ENCODE measurements at regions not wholly inside any gene's neighbourhood (a gene's known extent, or its start where the extent isn't known, plus 50 kb on each side); places are given as distances from the start of the nearest gene placed in this dataset.
"Not testable (repeated sequence)": the region's sequence is repeated elsewhere in the genome, so short reads cannot be mapped to it uniquely, and the experiment has no call there.

- no peak for DNase-seq (ENCODE audit: low read depth)
Observed at GRCh38 chr18:10245031-10245845, 209.2 kb upstream of the APCDD1 start.

GRCh38 chr18:10245846-10246175 is 208.6 kb upstream of the APCDD1 start:
- DNase-seq (ENCODE audit: low read depth): no peak

DNA sequence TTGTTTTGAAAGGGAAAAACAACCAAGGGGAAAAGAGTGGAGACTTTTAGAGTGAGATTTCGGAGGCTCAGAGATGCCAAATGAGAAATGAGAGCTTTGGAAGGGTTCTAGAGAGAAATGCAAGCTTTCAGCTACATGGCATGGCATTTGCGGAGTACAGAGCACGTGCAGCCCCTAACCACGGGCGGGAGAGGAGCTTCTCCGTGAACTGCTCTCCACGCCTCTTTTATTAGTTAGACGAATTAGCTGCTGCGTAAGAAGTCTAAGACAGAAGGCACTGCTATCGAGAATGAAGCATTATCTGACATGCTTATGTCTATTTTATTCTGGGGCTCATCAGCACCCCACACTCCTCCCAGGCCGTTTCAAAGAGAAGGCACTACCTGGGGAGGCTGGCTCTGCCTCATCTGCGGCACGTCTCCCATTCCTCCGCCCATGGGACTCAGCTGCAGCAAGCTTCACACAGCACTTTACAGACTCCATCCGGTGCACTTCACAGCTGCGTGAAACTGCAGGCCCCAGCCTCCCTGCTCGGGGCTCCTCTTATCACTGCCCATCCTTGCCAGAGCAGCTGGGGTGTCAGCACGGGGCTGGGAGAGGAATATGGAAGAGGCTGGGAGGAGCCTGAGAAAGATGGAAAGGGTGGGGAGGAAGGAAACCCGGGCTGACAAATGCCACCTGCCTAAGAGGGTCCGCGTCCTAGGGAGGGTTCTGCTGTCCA is 207.3 kb upstream of the APCDD1 start:
- no peak for DNase-seq (ENCODE audit: low read depth)

- DNase-seq (ENCODE audit: low read depth): no peak
Observed at GRCh38 chr18:10247742-10248082, 206.7 kb upstream of the APCDD1 start.

DNA sequence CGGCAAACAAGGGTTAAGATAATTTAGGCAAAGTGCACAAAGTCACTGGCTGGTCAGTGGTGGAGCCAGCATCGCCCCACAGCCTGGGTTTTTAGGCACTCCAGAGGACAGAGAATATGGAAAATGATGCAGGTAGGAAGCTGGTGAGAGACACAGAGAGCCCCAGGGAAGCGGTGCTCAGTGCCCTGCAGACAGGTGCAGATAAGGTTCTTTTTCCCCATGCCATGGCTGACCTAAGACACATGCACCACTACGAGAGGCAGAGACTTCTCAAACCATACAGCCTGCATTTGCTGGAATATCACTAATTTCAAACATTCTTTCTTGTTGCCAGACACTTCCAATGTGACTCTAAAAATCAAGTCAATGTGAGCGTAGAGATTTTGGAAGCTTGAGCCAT is 205.7 kb upstream of the APCDD1 start:
- DNase-seq (ENCODE audit: low read depth): no peak

DNA sequence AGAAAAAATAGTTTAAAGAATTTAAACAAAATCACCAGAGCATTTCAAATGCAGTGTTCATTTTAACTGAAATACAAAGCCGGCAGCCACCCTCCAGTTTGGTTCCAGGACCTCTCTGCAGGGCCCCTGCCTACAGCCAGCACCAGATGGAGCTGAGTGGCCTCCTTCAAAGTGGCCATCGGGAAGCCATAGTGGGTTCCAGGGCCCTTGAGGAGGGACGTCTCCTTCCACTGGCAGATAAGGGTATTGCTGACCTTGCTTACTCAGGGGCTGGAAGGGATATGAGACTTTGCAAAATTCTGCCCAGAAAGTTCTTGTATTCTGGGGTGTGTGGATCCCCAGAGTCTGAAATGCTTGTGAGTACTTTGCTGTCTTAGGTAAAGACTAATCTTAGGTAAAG is 205.2 kb upstream of the APCDD1 start:
- peak; percentile 9 for DNase-seq (ENCODE audit: low read depth)

DNA sequence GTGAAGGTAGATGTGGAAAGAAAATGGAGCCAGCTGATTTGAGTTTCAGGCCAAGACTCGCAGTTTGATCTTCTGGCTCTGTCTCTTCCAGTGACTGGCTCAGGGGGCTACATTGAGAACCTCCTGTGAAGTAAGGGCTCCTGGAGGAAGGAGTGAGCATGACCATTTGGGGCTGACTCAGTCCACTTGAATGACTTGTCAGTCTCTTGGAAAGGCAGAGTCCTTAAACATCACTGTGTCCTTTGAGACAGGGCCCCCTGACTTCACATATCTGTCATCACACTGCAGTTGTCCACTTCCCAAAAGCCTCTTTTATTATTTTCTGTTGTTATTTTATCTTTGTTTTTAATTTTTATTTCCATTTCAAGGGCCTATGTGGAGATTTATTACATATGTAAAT is 204.6 kb upstream of the APCDD1 start:
- peak; percentile 11 for DNase-seq (ENCODE audit: low read depth)

DNA sequence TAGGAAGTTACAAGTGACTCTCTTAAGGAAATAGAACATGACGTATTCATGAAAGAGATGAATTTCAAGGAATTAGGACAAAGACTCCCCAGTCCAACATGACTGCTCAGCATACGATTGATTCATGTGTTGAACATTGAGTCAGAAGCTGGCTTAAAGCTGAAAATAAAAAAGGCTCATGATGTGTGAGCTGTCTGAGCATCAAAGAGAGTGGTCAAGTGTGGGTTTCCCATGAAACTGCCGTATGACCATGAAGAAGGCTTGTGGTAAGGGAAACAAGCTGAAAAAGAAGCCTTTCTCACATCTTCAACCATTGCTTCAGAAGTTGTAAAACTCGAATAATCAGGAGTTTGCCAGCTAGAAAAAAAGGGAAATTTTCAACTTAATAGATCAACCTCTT is 201.9 kb upstream of the APCDD1 start:
- no peak for DNase-seq (ENCODE audit: low read depth)

DNA sequence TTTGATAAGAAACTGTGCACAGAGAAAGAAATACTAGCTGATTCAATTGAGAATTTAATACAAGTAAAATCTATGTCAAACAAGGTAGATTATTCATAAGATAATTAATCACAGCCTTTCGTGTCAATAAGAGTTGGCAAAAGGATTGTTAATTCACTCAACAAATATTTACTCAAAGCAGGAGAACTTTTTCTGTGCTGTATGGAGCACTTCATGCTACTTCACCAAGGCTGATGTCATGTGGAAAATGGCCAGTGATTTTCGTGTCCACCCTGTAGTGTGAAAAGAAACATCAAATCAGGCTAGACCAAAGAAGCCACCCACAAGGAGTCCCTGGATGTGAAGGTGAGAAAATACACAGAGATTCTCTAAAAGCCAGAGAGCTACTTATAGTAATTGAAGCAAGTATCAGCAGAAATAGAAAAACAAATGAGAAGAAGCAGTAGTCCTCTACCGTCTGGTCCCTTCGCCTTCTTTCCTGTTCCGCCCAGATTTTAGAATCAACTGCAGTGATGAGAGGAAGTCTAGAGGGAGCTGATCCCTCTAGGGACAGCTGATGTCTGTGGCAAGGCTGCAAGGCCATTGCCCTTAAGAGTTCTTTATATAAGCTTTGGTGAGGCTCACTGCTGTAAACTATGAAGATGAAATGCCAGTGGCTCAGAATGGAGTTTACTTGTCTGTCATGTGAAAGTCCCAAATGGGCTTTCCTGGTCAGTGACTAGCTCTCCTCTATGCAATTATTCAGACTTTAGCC is 201.3 kb upstream of the APCDD1 start:
- no peak for DNase-seq (ENCODE audit: low read depth)

DNA sequence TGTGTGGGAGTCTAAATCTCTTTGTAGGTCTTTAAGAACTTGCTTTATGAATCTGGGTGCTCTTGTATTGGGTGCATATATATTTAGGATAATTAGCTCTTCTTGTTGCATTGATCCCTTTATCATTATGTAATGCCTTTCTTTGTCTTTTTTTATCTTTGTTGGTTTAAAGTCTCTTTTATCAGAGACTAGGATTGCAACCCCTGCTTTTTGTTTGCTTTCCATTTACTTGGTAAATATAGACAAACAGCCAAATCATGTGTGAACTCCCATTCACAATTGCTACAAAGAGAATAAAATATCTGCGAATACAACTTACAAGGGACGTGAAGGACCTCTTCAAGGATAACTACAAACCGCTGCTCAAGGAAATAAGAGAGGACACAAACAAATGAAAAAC is 198.2 kb upstream of the APCDD1 start:
- DNase-seq (ENCODE audit: low read depth): not testable (repeated sequence)

- no peak for DNase-seq (ENCODE audit: low read depth)
Observed at GRCh38 chr18:10258836-10259474, 195.5 kb upstream of the APCDD1 start.

GRCh38 chr18:10259901-10260300 is 194.5 kb upstream of the APCDD1 start:
- peak; percentile 17 for DNase-seq (ENCODE audit: low read depth)

DNA sequence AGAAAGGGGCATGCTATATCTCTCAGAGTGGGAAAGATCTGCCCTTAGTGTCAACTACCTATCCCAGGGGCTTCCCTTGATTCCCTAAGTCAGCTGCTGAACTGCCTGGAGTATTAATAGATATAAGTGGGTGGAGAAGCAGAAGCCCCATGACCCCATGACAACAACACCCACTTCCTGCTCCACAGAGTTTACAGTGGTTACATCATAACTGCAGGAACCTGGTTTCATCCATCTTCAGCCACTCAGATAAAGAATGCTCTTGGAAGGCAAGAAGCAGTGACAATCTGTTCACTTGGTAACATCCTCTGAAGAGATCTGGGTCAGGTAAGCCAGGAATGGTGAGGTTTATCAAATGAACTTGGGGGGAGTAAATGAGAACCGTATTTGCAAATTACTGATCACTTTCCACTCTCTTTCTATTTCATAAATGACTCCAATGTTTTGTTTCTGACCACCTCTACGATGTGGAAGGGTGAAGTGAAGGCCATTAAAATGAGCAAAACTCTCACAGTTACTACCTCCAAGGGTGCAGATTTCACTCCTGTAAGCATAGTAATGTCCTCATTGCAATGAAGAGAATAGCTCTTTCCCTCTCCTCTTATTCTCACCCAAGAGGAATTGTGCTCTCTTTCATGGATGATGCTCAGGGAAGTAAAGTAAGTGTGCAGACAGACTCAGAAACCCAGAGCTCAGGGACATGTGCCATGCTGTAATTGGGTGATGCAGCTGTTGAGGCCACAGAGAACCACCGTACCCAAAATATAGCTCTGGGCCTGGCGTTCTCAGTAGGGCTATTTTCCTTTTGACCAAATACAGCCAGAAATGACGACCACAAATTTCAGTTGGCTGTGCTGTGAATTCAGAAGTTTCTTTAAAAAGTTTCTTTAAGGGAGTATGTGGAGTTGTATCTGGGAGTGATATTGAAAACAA is 192.8 kb upstream of the APCDD1 start:
- DNase-seq (ENCODE audit: low read depth): peak; percentile 13

DNA sequence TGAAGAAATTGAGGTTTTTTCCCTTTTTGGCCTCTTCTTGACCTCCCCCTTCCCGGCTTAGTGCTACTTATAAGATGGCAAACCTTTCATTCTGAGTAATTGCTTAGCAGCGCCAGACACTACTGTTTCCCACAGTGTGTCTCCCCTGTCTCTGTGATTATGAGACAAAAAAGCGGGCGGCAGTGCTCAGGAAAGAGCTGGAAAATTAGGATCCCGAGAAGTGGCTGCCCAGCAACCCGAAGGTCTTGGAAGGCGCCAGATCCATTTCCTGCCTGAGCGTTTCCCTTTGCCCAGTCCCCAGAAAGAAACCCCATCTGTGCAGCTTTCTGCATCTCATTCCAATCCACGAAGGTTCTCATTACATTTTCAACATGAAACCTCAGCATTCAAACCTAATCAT is 191.9 kb upstream of the APCDD1 start:
- DNase-seq (ENCODE audit: low read depth): no peak

- DNase-seq (ENCODE audit: low read depth): no peak
Observed at GRCh38 chr18:10264260-10264659, 190.2 kb upstream of the APCDD1 start.

GRCh38 chr18:10265560-10266333 is 188.7 kb upstream of the APCDD1 start:
- no peak for DNase-seq (ENCODE audit: low read depth)

GRCh38 chr18:10266334-10266590 is 188.2 kb upstream of the APCDD1 start:
- DNase-seq (ENCODE audit: low read depth): no peak

DNA sequence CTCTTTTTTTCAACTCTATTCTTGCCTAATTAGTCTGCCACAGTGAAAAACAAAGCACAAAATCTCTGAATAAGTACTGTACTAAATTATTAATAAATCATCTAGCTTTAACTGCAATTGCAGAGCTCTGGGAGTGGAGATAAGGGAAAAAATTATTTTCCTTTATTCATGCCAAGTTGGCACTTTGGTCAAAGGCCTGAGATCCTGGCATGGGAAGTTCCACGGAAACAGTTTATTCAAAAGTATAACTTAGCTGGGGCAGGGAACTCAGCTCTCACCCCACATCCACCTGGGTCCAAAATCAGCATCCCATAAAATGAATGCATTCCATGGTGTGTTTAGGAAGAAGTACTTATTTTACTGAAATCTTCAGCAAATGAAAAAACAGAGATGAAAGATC is 185.2 kb upstream of the APCDD1 start:
- no peak for DNase-seq (ENCODE audit: low read depth)

GRCh38 chr18:10270151-10270571 is 184.3 kb upstream of the APCDD1 start:
- DNase-seq (ENCODE audit: low read depth): no peak

DNA sequence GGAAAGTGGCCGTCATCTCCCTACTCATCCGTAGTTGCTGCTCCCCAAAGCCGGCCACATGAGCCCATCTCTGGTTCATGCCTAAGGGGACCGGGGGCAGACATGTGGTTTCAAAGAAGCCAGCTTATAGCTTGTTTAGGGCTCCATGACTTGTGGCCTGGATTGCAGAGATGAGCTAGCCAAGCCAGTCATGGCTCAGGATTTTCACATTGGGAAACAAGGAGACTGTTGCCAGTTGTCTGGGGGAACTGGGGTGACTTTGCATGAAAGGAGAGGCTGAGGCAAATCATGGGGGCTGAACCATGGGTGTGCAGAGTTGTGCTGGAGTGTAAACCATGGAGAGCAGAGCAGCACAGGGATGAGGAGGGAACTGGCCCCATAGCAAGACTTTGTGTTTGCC is 183.0 kb upstream of the APCDD1 start:
- DNase-seq (ENCODE audit: low read depth): no peak

DNA sequence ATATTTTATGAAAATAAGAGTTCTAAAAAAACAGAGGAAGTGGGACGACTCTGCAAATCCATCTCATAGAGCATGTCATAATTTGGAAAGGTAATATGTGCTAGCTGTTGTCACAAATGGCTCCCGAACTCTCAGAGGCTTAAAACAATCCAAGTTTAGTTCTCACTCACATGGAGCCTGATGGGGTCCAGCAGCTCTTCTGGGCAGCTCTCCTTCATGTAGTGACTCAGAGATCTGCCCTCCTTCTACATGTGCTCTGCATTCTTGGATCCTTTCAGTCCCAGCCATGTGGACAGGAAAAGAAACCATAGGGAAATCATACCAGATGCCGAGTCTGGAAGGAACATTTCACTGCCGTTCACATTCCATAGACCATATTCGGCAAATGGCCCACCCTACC is 180.1 kb upstream of the APCDD1 start:
- peak; percentile 19 for DNase-seq (ENCODE audit: low read depth)
